ENCODE measurements at regions not wholly inside any gene's neighbourhood (a gene's known extent, or its start where the extent isn't known, plus 50 kb on each side); places are given as distances from the start of the nearest gene placed in this dataset.

DNA sequence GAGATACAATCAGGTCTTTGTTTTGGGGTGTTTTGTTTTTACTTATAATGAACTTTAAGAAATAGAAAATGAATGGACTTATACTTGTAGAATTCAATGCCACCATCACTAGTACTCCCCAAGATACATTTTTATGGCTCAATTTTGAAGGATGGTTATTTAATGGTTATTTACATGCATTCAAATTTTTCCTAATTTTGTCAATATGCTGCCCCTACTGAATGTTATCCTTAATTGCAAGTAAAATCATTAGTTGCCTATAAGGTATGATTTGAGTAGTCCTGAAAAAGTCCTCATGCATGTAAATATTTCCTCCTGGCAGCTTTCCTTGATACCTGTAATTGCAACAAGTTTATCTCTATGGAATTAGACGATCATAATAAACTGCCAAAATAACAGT is 391.2 kb downstream of the BCAT1 start:
- TF ChIP-seq CTCF (IDR thresholded peaks at IDR 0.05 in 2 of 3, conservative IDR thresholded peaks at IDR 0.05 in 1 of 3; ENCODE audit: borderline replicate concordance in 1 of 3, insufficient read depth in 1 of 3, low read depth in 2 of 3, low read length in 2 of 3) (no peak), TCF7L2 (IDR thresholded peaks at IDR 0.05; ENCODE audit: borderline replicate concordance, extremely low read depth, insufficient read depth, insufficient read length) (no peak), POLR2AphosphoS5 (IDR thresholded peaks at IDR 0.05; ENCODE audit: low read depth, low read length) (no peak)

Data from HCT116 (cell line).